HG02678 (cell line): ENCODE measurements at regions not wholly inside any gene's neighbourhood (a gene's known extent, or its start where the extent isn't known, plus 50 kb on each side); places are given as distances from the start of the nearest gene placed in this dataset.

Experiments used
- ATAC-seq: cut with Tn5 transposase; IDR thresholded peaks from one replicate; pipeline ENCODE4 v1.9.1; 2021; ENCODE audit warnings: mild to moderate bottlenecking, moderate library complexity; ENCODE audit not compliant: unreplicated experiment

GRCh38 chr12:23057571-23057970 lies 432.6 kb downstream of the ETNK1 start:
- ATAC-seq, result no peak

- ATAC-seq, result no peak
Observed at GRCh38 chr12:23060161-23060560, 435.2 kb downstream of the ETNK1 start.

GRCh38 chr12:23063206-23063605 lies 438.2 kb downstream of the ETNK1 start:
- ATAC-seq, result no peak

GRCh38 chr12:23066095-23066494 lies 441.1 kb downstream of the ETNK1 start:
- no peak for ATAC-seq

GRCh38 chr12:23083267-23083666 lies 458.3 kb downstream of the ETNK1 start:
- peak; percentile 61 for ATAC-seq

- no peak for ATAC-seq
Observed at GRCh38 chr12:23084236-23084995, 459.4 kb downstream of the ETNK1 start.

GRCh38 chr12:23088594-23088993 lies 463.6 kb downstream of the ETNK1 start:
- ATAC-seq, result no peak

GRCh38 chr12:23093488-23093887 lies 468.5 kb downstream of the ETNK1 start:
- no peak for ATAC-seq

GRCh38 chr12:23096321-23096720 lies 471.4 kb downstream of the ETNK1 start:
- no peak for ATAC-seq

- ATAC-seq, result no peak
Observed at GRCh38 chr12:23098110-23098509, 473.1 kb downstream of the ETNK1 start.

GRCh38 chr12:23098517-23098916 lies 473.5 kb downstream of the ETNK1 start:
- no peak for ATAC-seq

GRCh38 chr12:23099104-23099503 lies 474.1 kb downstream of the ETNK1 start:
- no peak for ATAC-seq

- no peak for ATAC-seq
Observed at GRCh38 chr12:23099604-23100003, 474.6 kb downstream of the ETNK1 start.

- no peak for ATAC-seq
Observed at GRCh38 chr12:23108957-23109356, 484.0 kb downstream of the ETNK1 start.

- no peak for ATAC-seq
Observed at GRCh38 chr12:23113781-23114180, 488.8 kb downstream of the ETNK1 start.

GRCh38 chr12:23115984-23116383 lies 491.0 kb downstream of the ETNK1 start:
- ATAC-seq, result no peak

- no peak for ATAC-seq
Observed at GRCh38 chr12:23126794-23127193, 501.8 kb downstream of the ETNK1 start.

- no peak for ATAC-seq
Observed at GRCh38 chr12:23127701-23128100, 502.7 kb downstream of the ETNK1 start.

- ATAC-seq, result no peak
Observed at GRCh38 chr12:23128462-23128861, 503.5 kb downstream of the ETNK1 start.

- no peak for ATAC-seq
Observed at GRCh38 chr12:23132357-23132756, 507.4 kb downstream of the ETNK1 start.

GRCh38 chr12:23133471-23133870 lies 508.5 kb downstream of the ETNK1 start:
- no peak for ATAC-seq

- ATAC-seq, result no peak
Observed at GRCh38 chr12:23139026-23139425, 514.1 kb downstream of the ETNK1 start.

GRCh38 chr12:23140710-23141109 lies 515.7 kb downstream of the ETNK1 start:
- no peak for ATAC-seq
